ENCODE measurements at regions not wholly inside any gene's neighbourhood (a gene's known extent, or its start where the extent isn't known, plus 50 kb on each side); places are given as distances from the start of the nearest gene placed in this dataset.

DNA sequence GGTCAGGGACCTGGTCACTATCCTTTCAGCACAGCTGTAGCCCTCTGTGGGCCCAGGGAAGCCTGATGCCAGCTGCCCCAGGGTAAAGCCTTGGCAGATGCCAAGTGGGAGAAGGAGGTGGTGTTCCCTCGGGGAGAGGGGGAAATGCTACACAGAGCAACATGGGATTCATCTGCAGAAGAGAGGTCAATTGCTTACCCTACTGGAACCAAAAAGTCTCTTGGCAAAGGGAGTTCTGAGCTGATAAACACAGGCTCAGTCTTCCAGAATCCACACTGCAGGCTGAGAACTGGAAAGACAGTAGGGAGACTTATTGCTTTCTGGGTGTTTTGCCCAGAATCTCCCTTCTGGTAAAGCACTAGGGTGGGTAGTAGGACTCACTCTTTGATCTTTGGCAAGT is 100.1 kb upstream of the NEO1 start:
- TF ChIP-seq, protein P1, sequence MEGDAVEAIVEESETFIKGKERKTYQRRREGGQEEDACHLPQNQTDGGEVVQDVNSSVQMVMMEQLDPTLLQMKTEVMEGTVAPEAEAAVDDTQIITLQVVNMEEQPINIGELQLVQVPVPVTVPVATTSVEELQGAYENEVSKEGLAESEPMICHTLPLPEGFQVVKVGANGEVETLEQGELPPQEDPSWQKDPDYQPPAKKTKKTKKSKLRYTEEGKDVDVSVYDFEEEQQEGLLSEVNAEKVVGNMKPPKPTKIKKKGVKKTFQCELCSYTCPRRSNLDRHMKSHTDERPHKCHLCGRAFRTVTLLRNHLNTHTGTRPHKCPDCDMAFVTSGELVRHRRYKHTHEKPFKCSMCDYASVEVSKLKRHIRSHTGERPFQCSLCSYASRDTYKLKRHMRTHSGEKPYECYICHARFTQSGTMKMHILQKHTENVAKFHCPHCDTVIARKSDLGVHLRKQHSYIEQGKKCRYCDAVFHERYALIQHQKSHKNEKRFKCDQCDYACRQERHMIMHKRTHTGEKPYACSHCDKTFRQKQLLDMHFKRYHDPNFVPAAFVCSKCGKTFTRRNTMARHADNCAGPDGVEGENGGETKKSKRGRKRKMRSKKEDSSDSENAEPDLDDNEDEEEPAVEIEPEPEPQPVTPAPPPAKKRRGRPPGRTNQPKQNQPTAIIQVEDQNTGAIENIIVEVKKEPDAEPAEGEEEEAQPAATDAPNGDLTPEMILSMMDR (IDR thresholded peaks at IDR 0.05; ENCODE audit: low read length) = no peak
- TF ChIP-seq EZH2 (IDR thresholded peaks at IDR 0.05; ENCODE audit: borderline replicate concordance, low read length) = no peak

Data from OCI-LY1 (cell line).